ENCODE measurements at regions not wholly inside any gene's neighbourhood (a gene's known extent, or its start where the extent isn't known, plus 50 kb on each side); places are given as distances from the start of the nearest gene placed in this dataset.

GRCh38 chr2:223457301-223457700 lies 144.9 kb downstream of the SCG2 start:
- no peak for TF ChIP-seq TEAD4 (IDR thresholded peaks at IDR 0.05; ENCODE audit: borderline replicate concordance, insufficient read depth)
- TF ChIP-seq SIN3A (IDR thresholded peaks at IDR 0.05; ENCODE audit: borderline replicate concordance, low read depth, low read length): no peak
- TF ChIP-seq, protein P1, sequence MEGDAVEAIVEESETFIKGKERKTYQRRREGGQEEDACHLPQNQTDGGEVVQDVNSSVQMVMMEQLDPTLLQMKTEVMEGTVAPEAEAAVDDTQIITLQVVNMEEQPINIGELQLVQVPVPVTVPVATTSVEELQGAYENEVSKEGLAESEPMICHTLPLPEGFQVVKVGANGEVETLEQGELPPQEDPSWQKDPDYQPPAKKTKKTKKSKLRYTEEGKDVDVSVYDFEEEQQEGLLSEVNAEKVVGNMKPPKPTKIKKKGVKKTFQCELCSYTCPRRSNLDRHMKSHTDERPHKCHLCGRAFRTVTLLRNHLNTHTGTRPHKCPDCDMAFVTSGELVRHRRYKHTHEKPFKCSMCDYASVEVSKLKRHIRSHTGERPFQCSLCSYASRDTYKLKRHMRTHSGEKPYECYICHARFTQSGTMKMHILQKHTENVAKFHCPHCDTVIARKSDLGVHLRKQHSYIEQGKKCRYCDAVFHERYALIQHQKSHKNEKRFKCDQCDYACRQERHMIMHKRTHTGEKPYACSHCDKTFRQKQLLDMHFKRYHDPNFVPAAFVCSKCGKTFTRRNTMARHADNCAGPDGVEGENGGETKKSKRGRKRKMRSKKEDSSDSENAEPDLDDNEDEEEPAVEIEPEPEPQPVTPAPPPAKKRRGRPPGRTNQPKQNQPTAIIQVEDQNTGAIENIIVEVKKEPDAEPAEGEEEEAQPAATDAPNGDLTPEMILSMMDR (IDR thresholded peaks at IDR 0.05): no peak
- no peak for TF ChIP-seq SMC3 (IDR thresholded peaks at IDR 0.05; ENCODE audit: low read depth, low read length)
- no peak for TF ChIP-seq POLR2AphosphoS5 (IDR thresholded peaks at IDR 0.05; ENCODE audit: low read depth, low read length)
- TF ChIP-seq RAD21 (IDR thresholded peaks at IDR 0.05; ENCODE audit: low read length): no peak
- TF ChIP-seq ELF1 (IDR thresholded peaks at IDR 0.05): no peak
- TF ChIP-seq YY1 (IDR thresholded peaks at IDR 0.05; ENCODE audit: low read depth): no peak

Measured in SK-N-SH (cell line).